ENCODE measurements at regions not wholly inside any gene's neighbourhood (a gene's known extent, or its start where the extent isn't known, plus 50 kb on each side); places are given as distances from the start of the nearest gene placed in this dataset.

- no peak for DNase-seq (ENCODE audit: low read depth, low spot score)
- ChIA-PET CTCF (no interaction called here), POLR2A (no interaction called here), RAD21 (ENCODE audit: low non-redundant PET in 1 of 2, low total read pairs in 2 of 2, uncharacterized antibody in 2 of 2, unreplicated experiment in 2 of 2) (no interaction called here)
- Histone ChIP-seq H3K4me1 (ENCODE audit: control insufficient read depth in 1 of 2, insufficient read depth in 2 of 2, low read length in 2 of 2) (no peaks in the 10 kb centered on the region), H3K4me2 (ENCODE audit: low read length) (no peak overlapping the region), H3K9me2 (ENCODE audit: insufficient read depth) (no peaks in the 10 kb centered on the region), H3K27ac (ENCODE audit: low read depth, low read length) (no peak overlapping the region), H2AFZ (ENCODE audit: low read depth, low read length, poor library complexity, severe bottlenecking) (no peak overlapping the region), H3K4me3 (replicated peaks in 1 of 2; ENCODE audit: low read depth in 1 of 2, low read length in 2 of 2) (no peak overlapping the region), H3K27me3 (ENCODE audit: insufficient read depth, low read length) (no peaks in the 10 kb centered on the region), H3K9ac (ENCODE audit: low read length) (no peak overlapping the region), H4K20me1 (ENCODE audit: insufficient read depth) (no peaks in the 10 kb centered on the region), H3K79me2 (ENCODE audit: insufficient read depth, low read length) (no peaks in the 10 kb centered on the region), H3K36me3 (ENCODE audit: control insufficient read depth in 1 of 2, insufficient read depth in 2 of 2, low read length in 2 of 2) (no peaks in the 10 kb centered on the region), H3K9me3 (ENCODE audit: control insufficient read depth in 1 of 2, insufficient read depth in 1 of 2, low read depth in 1 of 2, low read length in 2 of 2) (no peaks in the 10 kb centered on the region)
- no TSS peak for BruUV-seq (replicated peaks)
- intact Hi-C loops (cut with micrococcal nuclease): no loop called here
- no peak for TF ChIP-seq FOSL1 (IDR thresholded peaks at IDR 0.05; ENCODE audit: low read depth)
- no peak for TF ChIP-seq ATF3 (IDR thresholded peaks at IDR 0.05)
- no peak for TF ChIP-seq RAD21 (IDR thresholded peaks at IDR 0.05; ENCODE audit: low read depth)
- no peak for TF ChIP-seq CBX3 (IDR thresholded peaks at IDR 0.05; ENCODE audit: low read depth)
- TF ChIP-seq MAX (IDR thresholded peaks at IDR 0.05): no peak
- no peak for TF ChIP-seq JUND (IDR thresholded peaks at IDR 0.05)
- no peak for TF ChIP-seq TCF7L2 (IDR thresholded peaks at IDR 0.05; ENCODE audit: borderline replicate concordance, extremely low read depth, insufficient read depth, insufficient read length)
- TF ChIP-seq POLR2A (IDR thresholded peaks at IDR 0.05; ENCODE audit: borderline replicate concordance, extremely low read depth, insufficient read depth, insufficient read length): no peak
- no peak for ATAC-seq
Observed at GRCh38 chr2:147110317-147110716, 734.5 kb upstream of the ACVR2A start.

- H4K20me1 ChIP-seq (ENCODE audit: insufficient read depth): no peaks in the 10 kb centered on the region
- BruUV-seq (replicated peaks): no TSS peak
- H3K4me1 ChIP-seq (ENCODE audit: control insufficient read depth in 1 of 2, insufficient read depth in 2 of 2, low read length in 2 of 2): no peaks in the 10 kb centered on the region
- ChIA-PET POLR2A (no interaction called here), RAD21 (ENCODE audit: low non-redundant PET in 1 of 2, low total read pairs in 2 of 2, uncharacterized antibody in 2 of 2, unreplicated experiment in 2 of 2) (no interaction called here), CTCF (no interaction called here)
- H3K9ac ChIP-seq (ENCODE audit: low read length): no peak overlapping the region
- ATAC-seq (no peak), DNase-seq (ENCODE audit: low read depth, low spot score) (no peak)
- H3K27ac ChIP-seq (ENCODE audit: low read depth, low read length): no peak overlapping the region
- no peak overlapping the region for H3K4me2 ChIP-seq (ENCODE audit: low read length)
- intact Hi-C loops (cut with micrococcal nuclease): no loop called here
- H3K9me3 ChIP-seq (ENCODE audit: control insufficient read depth in 1 of 2, insufficient read depth in 1 of 2, low read depth in 1 of 2, low read length in 2 of 2): no peaks in the 10 kb centered on the region
- H2AFZ ChIP-seq (ENCODE audit: low read depth, low read length, poor library complexity, severe bottlenecking): no peak overlapping the region
- no peaks in the 10 kb centered on the region for H3K9me2 ChIP-seq (ENCODE audit: insufficient read depth)
- H3K4me3 ChIP-seq (replicated peaks in 1 of 2; ENCODE audit: low read depth in 1 of 2, low read length in 2 of 2): no peak overlapping the region
- TF ChIP-seq YY1 (IDR thresholded peaks at IDR 0.05; ENCODE audit: extremely low read depth, insufficient replicate concordance, low read depth, low read length) (no peak), SP1 (IDR thresholded peaks at IDR 0.05; ENCODE audit: low read depth) (no peak), REST (IDR thresholded peaks at IDR 0.05; ENCODE audit: low read depth) (no peak), ELF1 (IDR thresholded peaks at IDR 0.05; ENCODE audit: borderline replicate concordance, low read depth) (no peak), EZH2 (IDR thresholded peaks at IDR 0.05) (no peak), ZFX (IDR thresholded peaks at IDR 0.05) (no peak)
- H3K36me3 ChIP-seq (ENCODE audit: control insufficient read depth in 1 of 2, insufficient read depth in 2 of 2, low read length in 2 of 2): no peaks in the 10 kb centered on the region
- H3K27me3 ChIP-seq (ENCODE audit: insufficient read depth, low read length): no peaks in the 10 kb centered on the region
- H3K79me2 ChIP-seq (ENCODE audit: insufficient read depth, low read length): no peaks in the 10 kb centered on the region
Observed at GRCh38 chr2:147109291-147109690, 735.5 kb upstream of the ACVR2A start.
